ENCODE measurements at regions not wholly inside any gene's neighbourhood (a gene's known extent, or its start where the extent isn't known, plus 50 kb on each side); places are given as distances from the start of the nearest gene placed in this dataset.
"Not testable (repeated sequence)": the region's sequence is repeated elsewhere in the genome, so short reads cannot be mapped to it uniquely, and the experiment has no call there.

DNA sequence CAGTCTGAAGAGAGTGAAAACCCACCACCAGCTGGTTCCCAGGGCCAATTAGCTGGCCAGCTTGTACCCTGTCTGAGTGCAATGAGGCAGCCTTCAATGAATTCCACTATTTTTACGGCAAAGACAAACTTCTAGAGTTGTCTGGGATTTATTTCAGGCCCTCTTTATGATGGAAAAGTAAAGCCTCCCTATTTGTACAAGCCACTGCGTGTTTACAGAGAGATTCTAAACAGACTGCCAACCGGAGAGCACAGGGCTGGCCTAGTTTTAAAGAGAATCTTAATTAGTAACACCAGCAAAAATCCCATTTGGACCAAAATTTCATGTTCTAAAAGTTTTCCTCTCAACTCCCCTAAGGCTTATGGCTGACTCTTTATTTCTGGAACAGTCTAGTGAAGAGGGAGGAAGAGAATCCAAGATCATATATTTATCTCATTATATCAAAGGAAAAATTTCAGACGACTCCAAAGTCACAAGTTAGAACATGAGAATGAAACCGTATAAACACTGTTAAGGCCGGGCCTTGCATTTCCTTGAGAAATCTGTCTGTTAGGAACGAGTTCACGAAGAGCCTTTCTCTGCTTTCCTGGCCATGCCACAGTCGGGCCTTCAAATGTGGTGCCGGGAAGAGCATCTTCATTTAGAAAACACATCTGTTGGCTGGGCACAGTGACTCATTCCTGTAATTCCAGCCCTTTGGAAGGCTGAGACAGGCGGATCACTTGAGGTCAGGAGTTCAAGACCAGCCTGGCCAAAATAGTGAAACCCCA is 724.6 kb upstream of the NRP1 start:
- no peak overlapping the region for H3K4me3 ChIP-seq (replicated peaks; ENCODE audit: insufficient read depth, low read length)

DNA sequence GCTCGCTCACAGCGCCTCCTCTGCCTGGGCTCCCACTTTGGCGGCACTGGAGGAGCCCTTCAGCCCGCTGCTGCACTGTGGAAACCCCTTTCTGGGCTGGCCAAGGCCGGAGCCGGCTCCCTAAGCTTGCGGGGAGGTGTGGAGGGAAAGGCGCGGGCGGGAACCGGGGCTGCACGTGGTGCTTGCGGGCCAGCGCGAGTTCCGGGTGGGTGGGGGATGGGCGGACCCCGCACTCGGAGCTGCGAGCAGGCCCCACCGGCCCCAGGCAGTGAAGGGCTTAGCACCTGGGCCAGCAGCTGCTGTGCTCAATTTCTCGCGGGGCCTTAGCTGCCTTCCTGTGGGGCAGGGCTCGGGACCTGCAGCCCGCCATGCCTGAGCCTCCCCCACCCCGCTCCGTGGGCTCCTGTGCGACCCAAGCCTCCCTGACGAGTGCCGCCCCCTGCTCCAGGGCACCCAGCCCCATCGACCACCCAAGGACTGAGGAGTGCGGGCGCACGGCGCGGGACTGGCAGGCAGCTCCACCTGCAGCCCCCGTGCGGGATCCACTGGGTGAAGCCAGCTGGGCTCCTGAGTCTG is 721.0 kb upstream of the NRP1 start:
- H3K4me3 ChIP-seq (replicated peaks; ENCODE audit: insufficient read depth, low read length); H3K27ac ChIP-seq (replicated peaks); DNase-seq (ENCODE audit: low read depth in 1 of 2, low spot score in 1 of 2): not testable (repeated sequence)

More for the DNA sequence above, 724.6 kb upstream of the NRP1 start:
- Histone ChIP-seq H3K27ac (replicated peaks) (no peak overlapping the region), H3K27me3 (ENCODE audit: insufficient read depth, poor library complexity, severe bottlenecking) (no peaks in the 10 kb centered on the region)
- DNase-seq (ENCODE audit: low read depth in 1 of 2, low spot score in 1 of 2) = no peak
- TF ChIP-seq SPI1 (IDR thresholded peaks at IDR 0.05; ENCODE audit: borderline replicate concordance, low read depth) (no peak), POLR2AphosphoS5 (IDR thresholded peaks at IDR 0.05; ENCODE audit: low read depth) (no peak), GABPA (IDR thresholded peaks at IDR 0.05; ENCODE audit: low read depth) (no peak)
- TF ChIP-seq, protein P1, sequence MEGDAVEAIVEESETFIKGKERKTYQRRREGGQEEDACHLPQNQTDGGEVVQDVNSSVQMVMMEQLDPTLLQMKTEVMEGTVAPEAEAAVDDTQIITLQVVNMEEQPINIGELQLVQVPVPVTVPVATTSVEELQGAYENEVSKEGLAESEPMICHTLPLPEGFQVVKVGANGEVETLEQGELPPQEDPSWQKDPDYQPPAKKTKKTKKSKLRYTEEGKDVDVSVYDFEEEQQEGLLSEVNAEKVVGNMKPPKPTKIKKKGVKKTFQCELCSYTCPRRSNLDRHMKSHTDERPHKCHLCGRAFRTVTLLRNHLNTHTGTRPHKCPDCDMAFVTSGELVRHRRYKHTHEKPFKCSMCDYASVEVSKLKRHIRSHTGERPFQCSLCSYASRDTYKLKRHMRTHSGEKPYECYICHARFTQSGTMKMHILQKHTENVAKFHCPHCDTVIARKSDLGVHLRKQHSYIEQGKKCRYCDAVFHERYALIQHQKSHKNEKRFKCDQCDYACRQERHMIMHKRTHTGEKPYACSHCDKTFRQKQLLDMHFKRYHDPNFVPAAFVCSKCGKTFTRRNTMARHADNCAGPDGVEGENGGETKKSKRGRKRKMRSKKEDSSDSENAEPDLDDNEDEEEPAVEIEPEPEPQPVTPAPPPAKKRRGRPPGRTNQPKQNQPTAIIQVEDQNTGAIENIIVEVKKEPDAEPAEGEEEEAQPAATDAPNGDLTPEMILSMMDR (IDR thresholded peaks at IDR 0.05; ENCODE audit: insufficient read depth, low read length) = no peak
- TF ChIP-seq, protein P2, sequence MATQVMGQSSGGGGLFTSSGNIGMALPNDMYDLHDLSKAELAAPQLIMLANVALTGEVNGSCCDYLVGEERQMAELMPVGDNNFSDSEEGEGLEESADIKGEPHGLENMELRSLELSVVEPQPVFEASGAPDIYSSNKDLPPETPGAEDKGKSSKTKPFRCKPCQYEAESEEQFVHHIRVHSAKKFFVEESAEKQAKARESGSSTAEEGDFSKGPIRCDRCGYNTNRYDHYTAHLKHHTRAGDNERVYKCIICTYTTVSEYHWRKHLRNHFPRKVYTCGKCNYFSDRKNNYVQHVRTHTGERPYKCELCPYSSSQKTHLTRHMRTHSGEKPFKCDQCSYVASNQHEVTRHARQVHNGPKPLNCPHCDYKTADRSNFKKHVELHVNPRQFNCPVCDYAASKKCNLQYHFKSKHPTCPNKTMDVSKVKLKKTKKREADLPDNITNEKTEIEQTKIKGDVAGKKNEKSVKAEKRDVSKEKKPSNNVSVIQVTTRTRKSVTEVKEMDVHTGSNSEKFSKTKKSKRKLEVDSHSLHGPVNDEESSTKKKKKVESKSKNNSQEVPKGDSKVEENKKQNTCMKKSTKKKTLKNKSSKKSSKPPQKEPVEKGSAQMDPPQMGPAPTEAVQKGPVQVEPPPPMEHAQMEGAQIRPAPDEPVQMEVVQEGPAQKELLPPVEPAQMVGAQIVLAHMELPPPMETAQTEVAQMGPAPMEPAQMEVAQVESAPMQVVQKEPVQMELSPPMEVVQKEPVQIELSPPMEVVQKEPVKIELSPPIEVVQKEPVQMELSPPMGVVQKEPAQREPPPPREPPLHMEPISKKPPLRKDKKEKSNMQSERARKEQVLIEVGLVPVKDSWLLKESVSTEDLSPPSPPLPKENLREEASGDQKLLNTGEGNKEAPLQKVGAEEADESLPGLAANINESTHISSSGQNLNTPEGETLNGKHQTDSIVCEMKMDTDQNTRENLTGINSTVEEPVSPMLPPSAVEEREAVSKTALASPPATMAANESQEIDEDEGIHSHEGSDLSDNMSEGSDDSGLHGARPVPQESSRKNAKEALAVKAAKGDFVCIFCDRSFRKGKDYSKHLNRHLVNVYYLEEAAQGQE (IDR thresholded peaks at IDR 0.05; ENCODE audit: insufficient replicate concordance, low read depth) = no peak

DNA sequence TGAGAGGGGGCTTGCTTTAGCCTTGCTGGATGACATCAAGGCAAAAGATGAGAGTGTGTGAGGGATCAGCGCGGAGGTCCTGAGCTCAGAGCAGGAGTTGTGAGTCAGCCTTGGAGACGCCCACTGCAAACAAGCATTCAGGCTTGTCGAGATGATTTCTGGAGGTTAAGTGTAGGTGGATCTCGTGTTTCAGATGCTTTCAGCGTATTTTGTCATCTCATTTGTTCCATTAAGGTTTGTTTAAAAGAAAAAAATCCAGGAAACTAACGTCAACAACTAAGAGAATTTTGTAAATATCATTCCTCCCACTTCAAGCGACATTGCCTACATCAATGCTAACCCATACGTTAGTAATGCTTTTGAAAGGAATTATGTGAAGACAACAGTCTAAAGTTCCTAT is 715.4 kb upstream of the NRP1 start:
- H3K27me3 ChIP-seq (ENCODE audit: insufficient read depth, poor library complexity, severe bottlenecking) = no peaks in the 10 kb centered on the region
- TF ChIP-seq, protein P2 (IDR thresholded peaks at IDR 0.05; ENCODE audit: insufficient replicate concordance, low read depth) = no peak
- TF ChIP-seq SPI1 (IDR thresholded peaks at IDR 0.05; ENCODE audit: borderline replicate concordance, low read depth) (no peak), POLR2AphosphoS5 (IDR thresholded peaks at IDR 0.05; ENCODE audit: low read depth) (no peak), GABPA (IDR thresholded peaks at IDR 0.05; ENCODE audit: low read depth) (no peak)
- TF ChIP-seq, protein P1 (IDR thresholded peaks at IDR 0.05; ENCODE audit: insufficient read depth, low read length) = no peak
- no peak overlapping the region for H3K4me3 ChIP-seq (replicated peaks; ENCODE audit: insufficient read depth, low read length)
- no peak for DNase-seq (ENCODE audit: low read depth in 1 of 2, low spot score in 1 of 2)
- no peak overlapping the region for H3K27ac ChIP-seq (replicated peaks)

More for the DNA sequence above, 721.0 kb upstream of the NRP1 start:
- not testable (repeated sequence) for H3K27me3 ChIP-seq (ENCODE audit: insufficient read depth, poor library complexity, severe bottlenecking)

DNA sequence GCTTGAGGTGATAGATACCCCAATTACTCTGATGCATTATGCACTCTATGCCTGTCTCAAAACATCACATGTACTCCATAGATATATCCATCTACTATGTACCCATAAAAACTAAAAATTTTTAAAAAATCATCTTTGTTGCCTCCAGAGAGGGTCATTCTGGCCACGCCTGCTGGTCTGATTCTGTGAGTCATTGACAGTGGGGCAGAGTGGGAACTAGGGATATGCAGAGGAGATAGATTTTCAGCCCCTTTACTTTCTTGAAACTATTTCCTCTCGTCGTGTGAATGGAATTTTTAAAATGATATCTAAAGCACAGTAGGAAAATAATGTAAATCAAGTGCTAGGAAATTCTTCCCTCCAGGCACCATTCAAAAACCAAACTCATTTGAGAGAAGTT is 715.0 kb upstream of the NRP1 start:
- TF ChIP-seq, protein P2 (IDR thresholded peaks at IDR 0.05; ENCODE audit: insufficient replicate concordance, low read depth) = no peak
- TF ChIP-seq SPI1 (IDR thresholded peaks at IDR 0.05; ENCODE audit: borderline replicate concordance, low read depth) (no peak), GABPA (IDR thresholded peaks at IDR 0.05; ENCODE audit: low read depth) (no peak), POLR2AphosphoS5 (IDR thresholded peaks at IDR 0.05; ENCODE audit: low read depth) (no peak)
- TF ChIP-seq, protein P1 (IDR thresholded peaks at IDR 0.05; ENCODE audit: insufficient read depth, low read length) = no peak
- Histone ChIP-seq H3K4me3 (replicated peaks; ENCODE audit: insufficient read depth, low read length) (no peak overlapping the region), H3K27me3 (ENCODE audit: insufficient read depth, poor library complexity, severe bottlenecking) (no peaks in the 10 kb centered on the region), H3K27ac (replicated peaks) (no peak overlapping the region)
- no peak for DNase-seq (ENCODE audit: low read depth in 1 of 2, low spot score in 1 of 2)

Data from HL-60 (cell line).